ENCODE measurements at regions not wholly inside any gene's neighbourhood (a gene's known extent, or its start where the extent isn't known, plus 50 kb on each side); places are given as distances from the start of the nearest gene placed in this dataset.

DNA sequence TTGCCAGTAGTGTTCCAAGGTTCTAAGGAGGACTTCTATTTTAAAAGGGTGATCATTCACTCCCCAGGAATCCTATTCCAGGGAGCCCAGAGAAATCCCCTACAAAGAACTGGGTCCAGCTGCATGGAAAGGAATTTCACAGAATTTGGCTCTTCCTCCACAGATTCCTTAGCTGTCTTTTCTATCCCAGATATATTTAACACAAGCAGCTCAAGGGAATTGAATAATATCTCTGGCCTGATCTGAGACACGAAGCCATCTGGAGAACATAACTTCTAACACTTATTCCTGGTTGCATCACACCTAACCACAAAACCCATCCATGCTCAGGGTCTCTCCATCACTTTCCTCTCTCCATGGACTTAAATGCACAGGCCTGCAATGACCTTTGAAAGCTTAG, 306.7 kb upstream of the ACVR2A start:
- DNase-seq (ENCODE audit: low spot score): no peak
- POLR2A ChIA-PET (ENCODE audit: low non-redundant PET): no interaction called here

DNA sequence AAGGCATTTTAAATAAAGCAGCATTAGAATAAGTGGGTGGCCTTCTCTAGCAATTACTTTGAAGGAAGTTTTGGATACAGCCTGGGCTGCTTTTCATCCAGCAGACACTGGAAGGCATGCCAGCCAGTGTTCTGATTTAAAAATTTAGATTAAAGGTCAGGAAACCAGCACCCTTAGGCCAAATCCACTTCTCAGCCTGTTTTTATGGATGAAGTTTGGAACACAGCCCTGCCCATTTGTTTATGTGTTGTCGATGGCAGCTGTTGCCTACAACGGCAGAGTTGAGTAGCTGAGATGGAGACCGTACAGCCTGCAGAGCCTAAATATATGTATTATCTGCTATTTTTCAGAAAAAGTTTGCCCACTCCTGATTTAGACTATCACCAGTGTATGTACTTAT, 313.6 kb upstream of the ACVR2A start:
- DNase-seq (ENCODE audit: low spot score): no peak
- ChIA-PET POLR2A (ENCODE audit: low non-redundant PET) (no interaction called here), CTCF (no interaction called here)
- TF ChIP-seq, protein P1, sequence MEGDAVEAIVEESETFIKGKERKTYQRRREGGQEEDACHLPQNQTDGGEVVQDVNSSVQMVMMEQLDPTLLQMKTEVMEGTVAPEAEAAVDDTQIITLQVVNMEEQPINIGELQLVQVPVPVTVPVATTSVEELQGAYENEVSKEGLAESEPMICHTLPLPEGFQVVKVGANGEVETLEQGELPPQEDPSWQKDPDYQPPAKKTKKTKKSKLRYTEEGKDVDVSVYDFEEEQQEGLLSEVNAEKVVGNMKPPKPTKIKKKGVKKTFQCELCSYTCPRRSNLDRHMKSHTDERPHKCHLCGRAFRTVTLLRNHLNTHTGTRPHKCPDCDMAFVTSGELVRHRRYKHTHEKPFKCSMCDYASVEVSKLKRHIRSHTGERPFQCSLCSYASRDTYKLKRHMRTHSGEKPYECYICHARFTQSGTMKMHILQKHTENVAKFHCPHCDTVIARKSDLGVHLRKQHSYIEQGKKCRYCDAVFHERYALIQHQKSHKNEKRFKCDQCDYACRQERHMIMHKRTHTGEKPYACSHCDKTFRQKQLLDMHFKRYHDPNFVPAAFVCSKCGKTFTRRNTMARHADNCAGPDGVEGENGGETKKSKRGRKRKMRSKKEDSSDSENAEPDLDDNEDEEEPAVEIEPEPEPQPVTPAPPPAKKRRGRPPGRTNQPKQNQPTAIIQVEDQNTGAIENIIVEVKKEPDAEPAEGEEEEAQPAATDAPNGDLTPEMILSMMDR (conservative IDR thresholded peaks at IDR 0.05; ENCODE audit: low read depth): no peak
- H3K27ac ChIP-seq: no peak overlapping the region

More for the DNA sequence above, 306.7 kb upstream of the ACVR2A start:
- CTCF ChIA-PET: interaction anchor here (0.7 kb wide), 1 partner anchor 32 kb away, joined by 5 read pairs; no protein-coding TSS in a partner anchor
- TF ChIP-seq, protein P1 (conservative IDR thresholded peaks at IDR 0.05; ENCODE audit: low read depth): no peak
- no peak overlapping the region for H3K27ac ChIP-seq

DNA sequence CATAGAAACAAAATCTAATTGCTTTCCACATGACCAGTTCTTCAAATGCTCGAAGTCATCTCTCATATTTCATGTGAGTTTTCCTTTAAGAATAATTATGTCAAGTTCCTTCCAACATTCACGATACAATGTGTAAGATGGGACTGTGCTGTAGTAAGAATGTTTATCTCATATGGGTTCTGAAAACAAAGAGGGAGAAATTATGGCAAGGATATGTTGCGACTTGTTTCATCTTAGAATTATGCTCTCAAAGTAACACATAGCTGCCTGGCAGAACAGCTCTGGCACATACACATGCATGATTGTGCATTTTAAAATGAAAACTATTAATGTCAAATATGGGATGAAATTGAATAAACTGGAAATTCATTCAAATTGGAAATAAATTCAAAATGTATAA, 314.8 kb upstream of the ACVR2A start:
- TF ChIP-seq, protein P1 (conservative IDR thresholded peaks at IDR 0.05; ENCODE audit: low read depth): no peak
- ChIA-PET POLR2A (ENCODE audit: low non-redundant PET) (no interaction called here), CTCF (no interaction called here)
- DNase-seq (ENCODE audit: low spot score): no peak
- H3K27ac ChIP-seq: no peak overlapping the region

DNA sequence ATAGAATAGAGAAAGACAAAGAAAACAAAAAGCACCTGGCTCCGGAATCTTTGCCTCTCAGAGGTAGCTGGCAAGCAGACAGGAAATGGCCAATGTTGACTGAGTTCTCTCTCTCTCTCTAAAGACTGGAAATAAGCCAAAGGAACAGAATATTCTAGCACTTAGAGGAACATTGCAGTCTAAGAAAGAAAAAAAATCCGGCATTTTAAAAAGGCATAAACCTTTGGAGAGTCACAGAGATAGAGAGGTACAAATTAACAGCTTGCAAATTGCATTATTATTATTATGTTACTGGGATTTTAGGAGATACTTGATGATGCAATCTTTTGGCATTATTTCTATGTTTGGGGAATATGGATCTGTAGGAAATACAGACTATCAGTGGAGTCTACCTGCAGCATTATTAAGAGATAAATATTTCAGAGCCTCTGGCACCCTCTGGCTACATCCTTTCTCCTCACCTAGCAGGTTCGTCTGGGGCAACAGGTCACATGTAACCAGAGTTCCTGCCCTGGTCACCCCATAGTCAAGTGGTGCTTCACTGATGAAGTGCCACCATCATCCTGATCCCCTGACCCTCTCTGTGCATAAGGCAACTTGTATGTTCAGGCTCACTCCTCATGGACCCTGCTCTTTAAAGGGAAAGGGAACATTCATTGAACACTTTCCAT, 318.9 kb upstream of the ACVR2A start:
- peak; percentile 17 for DNase-seq (ENCODE audit: low spot score)
- TF ChIP-seq, protein P1 (conservative IDR thresholded peaks at IDR 0.05; ENCODE audit: low read depth): no peak
- ChIA-PET CTCF (interaction anchor here (0.6 to 1.3 kb wide), 2 partner anchors 101 to 141 kb away, joined by 3 read pairs; no protein-coding TSS in a partner anchor), POLR2A (ENCODE audit: low non-redundant PET) (no interaction called here)
- no peak overlapping the region for H3K27ac ChIP-seq

DNA sequence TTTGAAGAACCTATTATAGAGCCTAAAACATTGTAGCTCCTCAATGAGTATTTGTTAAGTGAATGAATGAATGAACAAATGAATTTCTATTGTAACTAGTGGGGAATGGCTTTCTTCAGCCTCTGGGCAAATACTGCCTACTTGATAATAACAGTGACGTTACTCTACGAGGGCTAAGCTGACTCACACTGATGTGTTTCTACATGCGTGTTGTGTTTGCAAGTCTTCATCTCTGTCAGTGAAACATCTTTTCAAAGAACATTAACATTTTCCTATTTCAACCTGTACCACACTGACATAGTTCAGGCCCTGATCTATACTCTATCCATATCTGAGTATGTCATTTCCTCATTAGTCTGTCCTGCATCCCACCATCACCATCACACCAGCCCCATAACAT, 319.9 kb upstream of the ACVR2A start:
- peak; percentile 67 for DNase-seq (ENCODE audit: low spot score)
- TF ChIP-seq, protein P1 (conservative IDR thresholded peaks at IDR 0.05; ENCODE audit: low read depth): no peak
- no peak overlapping the region for H3K27ac ChIP-seq
- POLR2A ChIA-PET (ENCODE audit: low non-redundant PET): no interaction called here
- CTCF ChIA-PET: no interaction called here

DNA sequence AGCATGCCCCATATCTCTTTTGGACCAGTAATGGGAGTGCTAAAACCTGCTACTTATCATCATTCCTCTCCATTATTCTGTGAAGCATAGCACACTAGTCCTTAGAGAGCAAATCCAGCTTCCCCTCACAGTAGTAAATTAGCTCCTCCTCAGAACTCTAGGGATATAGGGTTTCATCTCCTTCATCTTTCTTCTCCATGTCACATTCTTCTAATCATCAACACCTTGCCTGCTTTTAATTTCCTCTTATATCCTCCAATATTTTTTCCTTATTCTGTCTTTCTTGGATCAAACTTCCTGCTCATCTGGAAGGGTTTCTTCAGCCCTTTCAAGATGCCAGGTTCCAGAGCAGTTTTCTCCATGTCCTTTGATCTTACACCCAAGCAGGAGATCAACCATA, 321.4 kb upstream of the ACVR2A start:
- POLR2A ChIA-PET (ENCODE audit: low non-redundant PET): no interaction called here
- DNase-seq (ENCODE audit: low spot score): no peak
- CTCF ChIA-PET: no interaction called here
- TF ChIP-seq, protein P1 (conservative IDR thresholded peaks at IDR 0.05; ENCODE audit: low read depth): no peak
- no peak overlapping the region for H3K27ac ChIP-seq
